Heart right ventricle (tissue), 16 donors: ENCODE measurements at regions not wholly inside any gene's neighbourhood (a gene's known extent, or its start where the extent isn't known, plus 50 kb on each side); places are given as distances from the start of the nearest gene placed in this dataset.

Source experiments
- ATAC-seq, 8 donors: fragments of 200-7000 bp; cut with Tn5 transposase; one replicate each; pipeline ENCODE4 v1.9.1; 2020; ENCODE audit warnings: mild to moderate bottlenecking in 8 of 8, moderate library complexity in 8 of 8, moderate number of reproducible peaks in 1 of 8
- DNase-seq, 2 donors: peaks; one replicate each; pipeline ENCODE4 v3.0.0-alpha.2; 2020
- H3K27ac ChIP-seq, 10 donors: fragments of 200-600 bp; sonication (generic) in 2 of 10; one replicate each; pipeline versions ENCODE4 v1.5.0 to v1.8.0; 2020 to 2022; ENCODE audit warnings: mild to moderate bottlenecking in 3 of 10
- H3K27me3 ChIP-seq, 7 donors: fragments of 200-600 bp; one replicate each; pipeline ENCODE4 v1.8.0; 2021 to 2022; ENCODE audit warnings: mild to moderate bottlenecking in 2 of 7
- H3K36me3 ChIP-seq, 9 donors: fragments of 200-600 bp; sonication (generic) in 1 of 9; one replicate each; pipeline versions ENCODE4 v1.5.0 to v1.8.0; 2020 to 2022; ENCODE audit warnings: mild to moderate bottlenecking in 2 of 9
- H3K4me1 ChIP-seq, 9 donors: fragments of 200-600 bp; sonication (generic) in 1 of 9; one replicate each; pipeline versions ENCODE4 v1.5.0 to v1.8.0; 2020 to 2022; ENCODE audit warnings: mild to moderate bottlenecking in 4 of 9
- H3K4me3 ChIP-seq, 10 donors: fragments of 200-600 bp; sonication (generic) in 2 of 10; one replicate each; pipeline versions ENCODE4 v1.5.0 to v1.8.0; 2020 to 2022; ENCODE audit warnings: mild to moderate bottlenecking in 7 of 10, moderate library complexity in 2 of 10
- H3K9me3 ChIP-seq, 11 donors: fragments of 200-600 bp in 10 of 11; sonication (generic) in 2 of 11; one replicate each; pipeline versions ENCODE4 v1.5.0 to v1.8.0; 2013 to 2022; ENCODE audit warnings: mild to moderate bottlenecking in 2 of 11, control low read depth in 1 of 11, moderate library complexity in 1 of 11
- WGBS, 2 donors: extraction: QIAGEN DNeasy Blood & Tissue Kit; methylation state at CpG; one replicate each; pipeline ENCODE4 v1.1.7; 2013; ENCODE audit warnings: inconsistent platforms in 1 of 2; 5-methylcytosine and 5-hydroxymethylcytosine counted together
- intact Hi-C, 10 donors: fragments of 100-400 bp; cut with DNase I; formaldehyde crosslinking; loops; one replicate each; pipeline versions ENCODE4 v1.11.1 to v1.14.2; 2022
- TF ChIP-seq, protein P1 (sequence below), 9 donors: fragments of 200-600 bp; sonication (generic) in 2 of 9; IDR thresholded peaks; one replicate each; pipeline versions ENCODE4 v1.5.0 to v1.8.0; 2021 to 2022; ENCODE audit warnings: antibody characterized with exemption in 9 of 9, mild to moderate bottlenecking in 5 of 9, moderate library complexity in 1 of 9
- donor health status: Arrhythmogenic right ventricular cardiomyopathy.
- donor health status: ischemic (EF 13 %, LVEDD 7.1; RV severe dilation, severe dysfunction).
- donor health status: healthy with polysubstance abuse.
- donor health status: DM: no; HTN: yes; CAD: no.
- donor health status: DM: no; HTN: no; CAD: no.
- donor health status: ischemic (EF 25% LVEDD 6.9; RV normal size, moderate dysfunction).
- donor health status: ischemic (EF 25% LVEDD 5.7; RV mildly dilated, moderate dysfunction).
- donor health status: healthy.
- donor health status: DM: yes; HTN: yes; CAD: no.
- donor health status: Ischemic cardiomyopathy.
- donor health status: ischemic (EF 35%, LVEDD 5.7; RV mildly dilated, moderate dysfunction).
- donor health status: nonischemic (EF 11% LVEDD 7.7; RV severe dilation, severe dysfunction).
- donor health status: DM: yes; HTN: yes; CAD: no.
- donor health status: PGD.
- donor health status: ischemic (EF 29% LVEDD 5.4; RV normal size, mild dysfunction).
- donor health status: nonischemic (EF 23%, LVEDD 6.1; RV moderate dilation, normal function).

DNA sequence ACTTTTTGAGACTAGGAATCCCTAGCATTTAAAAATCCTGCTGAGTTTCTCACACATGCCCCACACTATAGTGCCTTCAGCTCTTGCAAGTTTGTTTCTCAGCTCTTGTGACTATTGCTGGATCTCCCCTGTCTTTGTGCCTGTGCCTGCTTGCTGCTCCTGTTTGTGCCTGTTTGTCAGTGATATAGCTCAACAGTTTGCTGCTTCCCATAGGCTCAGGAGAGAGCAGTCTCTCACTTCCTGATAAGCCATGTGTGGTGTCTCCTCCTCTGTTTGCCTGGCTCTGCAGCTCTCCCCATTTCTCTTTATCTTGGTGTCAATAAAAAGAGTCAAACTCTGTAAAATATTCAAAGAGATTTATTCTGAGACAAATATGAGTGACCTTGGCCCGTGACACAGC, 259.8 kb upstream of the CLNK start:
- intact Hi-C loops, result no loop called here
- 27 to 45% methylated on average over 1 of the region's 1 CpG for WGBS, 2 donors
- no peak for DNase-seq
- no peak overlapping the region for H3K4me3 ChIP-seq
- no peak for ATAC-seq
- peaks cover 0 to 25% (median 0%) of the 10 kb centered on the region in 11 donors for H3K9me3 ChIP-seq
- TF ChIP-seq, protein P1, sequence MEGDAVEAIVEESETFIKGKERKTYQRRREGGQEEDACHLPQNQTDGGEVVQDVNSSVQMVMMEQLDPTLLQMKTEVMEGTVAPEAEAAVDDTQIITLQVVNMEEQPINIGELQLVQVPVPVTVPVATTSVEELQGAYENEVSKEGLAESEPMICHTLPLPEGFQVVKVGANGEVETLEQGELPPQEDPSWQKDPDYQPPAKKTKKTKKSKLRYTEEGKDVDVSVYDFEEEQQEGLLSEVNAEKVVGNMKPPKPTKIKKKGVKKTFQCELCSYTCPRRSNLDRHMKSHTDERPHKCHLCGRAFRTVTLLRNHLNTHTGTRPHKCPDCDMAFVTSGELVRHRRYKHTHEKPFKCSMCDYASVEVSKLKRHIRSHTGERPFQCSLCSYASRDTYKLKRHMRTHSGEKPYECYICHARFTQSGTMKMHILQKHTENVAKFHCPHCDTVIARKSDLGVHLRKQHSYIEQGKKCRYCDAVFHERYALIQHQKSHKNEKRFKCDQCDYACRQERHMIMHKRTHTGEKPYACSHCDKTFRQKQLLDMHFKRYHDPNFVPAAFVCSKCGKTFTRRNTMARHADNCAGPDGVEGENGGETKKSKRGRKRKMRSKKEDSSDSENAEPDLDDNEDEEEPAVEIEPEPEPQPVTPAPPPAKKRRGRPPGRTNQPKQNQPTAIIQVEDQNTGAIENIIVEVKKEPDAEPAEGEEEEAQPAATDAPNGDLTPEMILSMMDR (IDR thresholded peaks at IDR 0.05), result no peak
- H3K27me3 ChIP-seq, result no peaks in the 10 kb centered on the region
- no peaks in the 10 kb centered on the region for H3K4me1 ChIP-seq
- no peaks in the 10 kb centered on the region for H3K36me3 ChIP-seq
- H3K27ac ChIP-seq, result no peak overlapping the region

DNA sequence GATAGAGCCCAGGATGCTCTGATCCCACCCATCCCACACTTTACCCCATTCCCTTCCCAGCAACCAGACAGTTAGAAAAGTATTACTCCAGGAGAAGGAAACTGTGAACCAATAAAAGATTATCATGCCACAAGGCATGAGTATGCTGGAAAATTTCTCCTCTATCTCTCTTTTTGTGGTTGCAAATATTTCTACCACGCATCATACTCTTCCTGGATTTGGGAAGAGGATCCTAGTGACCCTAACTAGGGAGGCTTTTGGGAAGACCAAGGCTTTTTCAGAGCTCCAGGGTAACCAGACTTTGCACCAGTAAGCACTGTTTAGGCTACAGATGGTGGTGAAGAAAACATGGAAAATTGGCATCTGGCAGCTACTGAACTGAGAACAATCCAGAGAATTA, 257.6 kb upstream of the CLNK start:
- ATAC-seq (no peak), DNase-seq (no peak)
- Histone ChIP-seq H3K9me3 (peaks cover 0 to 25% (median 0%) of the 10 kb centered on the region in 11 donors), H3K4me3 (no peak overlapping the region), H3K27ac (no peak overlapping the region), H3K36me3 (no peaks in the 10 kb centered on the region), H3K4me1 (no peaks in the 10 kb centered on the region), H3K27me3 (no peaks in the 10 kb centered on the region)
- intact Hi-C loops, result no loop called here
- TF ChIP-seq, protein P1 (IDR thresholded peaks at IDR 0.05), result no peak
- WGBS, 2 donors, result 74 to 81% methylated on average over 1 of the region's 1 CpG

DNA sequence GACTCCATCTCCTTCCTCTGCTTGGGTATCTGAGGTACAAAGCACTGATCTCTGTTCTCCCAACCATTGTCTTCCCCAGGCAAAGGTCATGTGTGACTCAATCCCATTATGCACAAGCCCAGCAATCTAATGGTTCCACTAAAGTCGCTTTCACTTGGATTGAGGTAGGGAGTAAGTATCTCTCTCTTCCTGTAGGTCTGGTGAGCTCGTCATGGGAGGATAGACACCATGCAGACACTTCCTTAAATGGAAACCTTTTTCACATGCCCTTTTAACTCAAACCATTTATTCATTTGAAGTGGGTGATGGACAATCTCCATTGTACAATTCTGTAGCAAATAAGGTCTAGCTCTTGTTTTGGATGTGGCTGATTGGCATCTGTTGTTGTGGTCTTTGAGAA, 245.2 kb upstream of the CLNK start:
- ATAC-seq, result no peak
- WGBS, 2 donors, result 66 to 69% methylated on average over 2 of the region's 2 CpGs
- Histone ChIP-seq H3K4me1 (no peaks in the 10 kb centered on the region), H3K36me3 (no peaks in the 10 kb centered on the region), H3K27ac (no peak overlapping the region), H3K27me3 (no peaks in the 10 kb centered on the region), H3K9me3 (no peaks in the 10 kb centered on the region), H3K4me3 (no peak overlapping the region)
- DNase-seq, result no peak
- intact Hi-C loops, result no loop called here
- TF ChIP-seq, protein P1 (IDR thresholded peaks at IDR 0.05), result no peak

DNA sequence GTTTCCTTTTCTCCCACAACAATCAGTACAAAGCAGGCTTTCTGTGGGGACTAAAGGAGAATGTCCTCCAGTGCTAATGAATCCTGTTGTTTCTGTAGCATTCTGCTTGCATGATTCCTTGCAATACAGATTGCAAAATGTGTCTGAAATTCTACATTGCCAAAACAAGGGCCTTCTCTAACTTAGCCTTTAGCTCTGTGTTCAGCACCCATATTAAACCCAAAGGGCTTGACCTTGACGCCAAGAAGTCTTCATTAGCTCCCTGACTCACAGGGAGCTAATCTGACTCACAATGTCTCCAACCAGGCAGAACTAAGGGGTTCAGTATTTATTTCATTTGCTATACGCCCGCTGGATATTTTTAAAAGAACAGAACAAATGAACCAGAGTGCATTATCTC, 241.4 kb upstream of the CLNK start:
- H3K27ac ChIP-seq, result no peak overlapping the region
- H3K36me3 ChIP-seq, result no peaks in the 10 kb centered on the region
- ATAC-seq, result peak in 1 of 8 donors; percentile 71
- H3K4me3 ChIP-seq, result no peak overlapping the region
- intact Hi-C loops, result loop anchor here in 1 of 10 donors (1.0 kb wide), 1 partner anchor 10 kb away; no protein-coding TSS in a partner anchor
- H3K9me3 ChIP-seq, result no peaks in the 10 kb centered on the region
- H3K4me1 ChIP-seq, result no peaks in the 10 kb centered on the region
- TF ChIP-seq, protein P1 (IDR thresholded peaks at IDR 0.05), result no peak
- H3K27me3 ChIP-seq, result no peaks in the 10 kb centered on the region
- no peak for DNase-seq
- 69 to 77% methylated on average over 3 of the region's 3 CpGs for WGBS, 2 donors
